ENCODE measurements at regions not wholly inside any gene's neighbourhood (a gene's known extent, or its start where the extent isn't known, plus 50 kb on each side); places are given as distances from the start of the nearest gene placed in this dataset.

DNA sequence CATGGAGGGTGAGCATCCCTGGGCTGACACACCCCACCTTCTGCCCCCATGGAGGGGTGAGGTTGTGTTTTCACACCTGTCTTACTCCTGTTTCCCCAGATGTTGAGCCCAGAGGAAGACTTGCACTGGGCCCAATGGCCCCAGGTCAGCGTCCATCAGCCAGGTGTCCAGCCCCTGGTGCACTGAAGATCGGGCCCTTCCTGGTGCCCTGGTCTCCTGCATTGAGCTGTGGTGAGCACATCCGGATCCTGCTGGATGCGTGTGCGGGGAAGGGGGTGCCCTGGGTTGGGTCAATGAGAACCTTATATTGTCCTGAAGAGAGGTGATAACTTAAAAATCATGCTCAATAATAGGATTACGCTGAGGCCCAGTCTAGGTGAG is 227.3 kb downstream of the SNRPN start:
- no peak overlapping the region for H2AFZ ChIP-seq
- no peak for DNase-seq
- TF ChIP-seq EZH2phosphoT487 (IDR thresholded peaks at IDR 0.05; ENCODE audit: insufficient read depth, low read depth) = no peak
- no peak for TF ChIP-seq EZH2 (IDR thresholded peaks at IDR 0.05; ENCODE audit: insufficient read depth, poor library complexity, severe bottlenecking)
- no peak overlapping the region for H3K4me3 ChIP-seq
- H3K36me3 ChIP-seq (ENCODE audit: low read depth) = no peaks in the 10 kb centered on the region
- H4K20me1 ChIP-seq (ENCODE audit: insufficient read depth) = no peaks in the 10 kb centered on the region
- no peak overlapping the region for H3K9ac ChIP-seq
- no peaks in the 10 kb centered on the region for H3F3A ChIP-seq (ENCODE audit: insufficient read depth)
- H3K27me3 ChIP-seq (replicated peaks; ENCODE audit: insufficient read depth) = no peaks in the 10 kb centered on the region
- H3K9me2 ChIP-seq (ENCODE audit: insufficient read depth) = no peaks in the 10 kb centered on the region
- 31 to 36% methylated on average over 6 of the region's 6 CpGs for WGBS, 2 experiments (ENCODE audit: low coverage in 1 of 2, low lambda C conversion rate in 2 of 2, missing lambda C conversion rate in 2 of 2)
- no peak overlapping the region for H3K27ac ChIP-seq
- no peaks in the 10 kb centered on the region for H3K9me3 ChIP-seq (ENCODE audit: low read depth)
- in situ Hi-C loops (cut with MboI) = no loop called here
- H3K79me2 ChIP-seq (ENCODE audit: insufficient read depth) = no peaks in the 10 kb centered on the region
- no peak overlapping the region for H3K4me2 ChIP-seq (ENCODE audit: unreplicated experiment)
- no peaks in the 10 kb centered on the region for H3K4me1 ChIP-seq (ENCODE audit: insufficient read depth)

GRCh38 chr15:25182736-25183445 is 228.1 kb downstream of the SNRPN start:
- Histone ChIP-seq H4K20me1 (ENCODE audit: insufficient read depth) (no peaks in the 10 kb centered on the region), H3K9ac (no peak overlapping the region), H3K27me3 (replicated peaks; ENCODE audit: insufficient read depth) (no peaks in the 10 kb centered on the region), H3K9me2 (ENCODE audit: insufficient read depth) (no peaks in the 10 kb centered on the region), H3K27ac (no peak overlapping the region), H3K4me3 (no peak overlapping the region), H3K36me3 (ENCODE audit: low read depth) (no peaks in the 10 kb centered on the region), H3K4me1 (ENCODE audit: insufficient read depth) (no peaks in the 10 kb centered on the region), H3K9me3 (ENCODE audit: low read depth) (no peaks in the 10 kb centered on the region), H2AFZ (no peak overlapping the region), H3F3A (ENCODE audit: insufficient read depth) (no peaks in the 10 kb centered on the region), H3K4me2 (ENCODE audit: unreplicated experiment) (no peak overlapping the region), H3K79me2 (ENCODE audit: insufficient read depth) (no peaks in the 10 kb centered on the region)
- no peak for DNase-seq
- TF ChIP-seq EZH2 (IDR thresholded peaks at IDR 0.05; ENCODE audit: insufficient read depth, poor library complexity, severe bottlenecking) (no peak), EZH2phosphoT487 (IDR thresholded peaks at IDR 0.05; ENCODE audit: insufficient read depth, low read depth) (no peak)
- in situ Hi-C loops (cut with MboI) = no loop called here
- WGBS, 2 experiments (ENCODE audit: low coverage in 1 of 2, low lambda C conversion rate in 2 of 2, missing lambda C conversion rate in 2 of 2) = 53 to 55% methylated on average over 14 of the region's 14 CpGs

- Histone ChIP-seq H3K4me3 (no peak overlapping the region), H3K9me2 (ENCODE audit: insufficient read depth) (no peaks in the 10 kb centered on the region), H4K20me1 (ENCODE audit: insufficient read depth) (no peaks in the 10 kb centered on the region), H3K4me2 (ENCODE audit: unreplicated experiment) (no peak overlapping the region), H3F3A (ENCODE audit: insufficient read depth) (no peaks in the 10 kb centered on the region), H3K9ac (no peak overlapping the region), H3K27ac (no peak overlapping the region), H3K27me3 (replicated peaks; ENCODE audit: insufficient read depth) (no peaks in the 10 kb centered on the region), H3K36me3 (ENCODE audit: low read depth) (no peaks in the 10 kb centered on the region), H3K79me2 (ENCODE audit: insufficient read depth) (no peaks in the 10 kb centered on the region), H2AFZ (no peak overlapping the region), H3K9me3 (ENCODE audit: low read depth) (no peaks in the 10 kb centered on the region), H3K4me1 (ENCODE audit: insufficient read depth) (no peaks in the 10 kb centered on the region)
- TF ChIP-seq EZH2 (IDR thresholded peaks at IDR 0.05; ENCODE audit: insufficient read depth, poor library complexity, severe bottlenecking) = no peak
- TF ChIP-seq EZH2phosphoT487 (IDR thresholded peaks at IDR 0.05; ENCODE audit: insufficient read depth, low read depth) = no peak
- 30 to 33% methylated on average over 9 of the region's 9 CpGs for WGBS, 2 experiments (ENCODE audit: low coverage in 1 of 2, low lambda C conversion rate in 2 of 2, missing lambda C conversion rate in 2 of 2)
- no peak for DNase-seq
- in situ Hi-C loops (cut with MboI) = no loop called here
Observed at GRCh38 chr15:25183581-25184251, 228.9 kb downstream of the SNRPN start.

DNA sequence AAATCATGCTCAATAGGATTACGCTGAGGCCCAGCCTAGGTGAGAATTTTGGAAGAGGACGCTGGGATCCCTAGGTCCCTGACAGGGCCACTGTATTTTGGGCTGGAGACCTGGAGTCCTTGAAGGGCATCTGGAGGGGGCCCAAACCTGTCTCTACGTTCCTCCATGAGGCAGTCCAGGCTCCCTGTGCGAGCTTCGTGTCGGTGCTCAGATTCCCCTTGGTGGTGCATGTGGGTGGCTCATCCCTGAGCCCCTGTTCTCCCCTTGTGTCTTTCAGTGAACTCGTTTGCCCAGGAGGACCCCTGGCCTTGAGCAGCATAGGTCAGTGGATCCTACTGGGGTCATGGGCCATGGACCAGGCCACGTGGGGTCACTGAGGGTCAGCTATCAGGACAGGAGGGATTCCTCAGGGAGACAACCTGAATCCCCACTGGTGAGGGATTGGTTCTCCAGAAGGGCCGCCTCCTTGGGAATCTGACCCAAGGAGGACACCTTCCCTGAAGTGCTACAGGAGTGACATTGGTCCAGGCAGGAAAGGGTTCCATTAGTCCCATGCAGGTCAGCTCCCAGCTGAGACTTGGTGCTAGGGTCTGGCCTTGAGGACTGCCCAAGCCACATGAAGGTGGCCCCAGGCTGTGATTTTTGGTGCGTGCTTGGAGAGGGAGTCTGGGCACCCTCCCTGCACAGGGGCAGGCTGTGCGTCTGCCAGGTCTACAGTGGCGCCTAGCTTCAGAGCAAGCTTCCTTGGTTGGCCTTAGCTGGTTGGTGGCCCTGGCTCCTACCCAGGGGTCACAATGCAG is 229.8 kb downstream of the SNRPN start:
- H3K4me2 ChIP-seq (ENCODE audit: unreplicated experiment) = no peak overlapping the region
- no peaks in the 10 kb centered on the region for H3K36me3 ChIP-seq (ENCODE audit: low read depth)
- no peak for TF ChIP-seq EZH2phosphoT487 (IDR thresholded peaks at IDR 0.05; ENCODE audit: insufficient read depth, low read depth)
- no peak for TF ChIP-seq EZH2 (IDR thresholded peaks at IDR 0.05; ENCODE audit: insufficient read depth, poor library complexity, severe bottlenecking)
- no peaks in the 10 kb centered on the region for H3K9me2 ChIP-seq (ENCODE audit: insufficient read depth)
- no peak for DNase-seq
- H3K27me3 ChIP-seq (replicated peaks; ENCODE audit: insufficient read depth) = no peaks in the 10 kb centered on the region
- no peak overlapping the region for H3K4me3 ChIP-seq
- H4K20me1 ChIP-seq (ENCODE audit: insufficient read depth) = no peaks in the 10 kb centered on the region
- no peaks in the 10 kb centered on the region for H3F3A ChIP-seq (ENCODE audit: insufficient read depth)
- no peaks in the 10 kb centered on the region for H3K79me2 ChIP-seq (ENCODE audit: insufficient read depth)
- no peak overlapping the region for H3K27ac ChIP-seq
- H3K9me3 ChIP-seq (ENCODE audit: low read depth) = no peaks in the 10 kb centered on the region
- no peaks in the 10 kb centered on the region for H3K4me1 ChIP-seq (ENCODE audit: insufficient read depth)
- no peak overlapping the region for H2AFZ ChIP-seq
- in situ Hi-C loops (cut with MboI) = no loop called here
- no peak overlapping the region for H3K9ac ChIP-seq
- 43 to 48% methylated on average over 12 of the region's 12 CpGs for WGBS, 2 experiments (ENCODE audit: low coverage in 1 of 2, low lambda C conversion rate in 2 of 2, missing lambda C conversion rate in 2 of 2)
